DMS 273 treated with DMSO at 0.1 percent for 48 hours (cell line): ENCODE measurements at regions not wholly inside any gene's neighbourhood (a gene's known extent, or its start where the extent isn't known, plus 50 kb on each side); places are given as distances from the start of the nearest gene placed in this dataset.
"Not testable (repeated sequence)": the region's sequence is repeated elsewhere in the genome, so short reads cannot be mapped to it uniquely, and the experiment has no call there.

Source experiments
- DNase-seq: peaks from one replicate; lab custom pipeline; 2025; lab: John Stamatoyannopoulos, UW

DNA sequence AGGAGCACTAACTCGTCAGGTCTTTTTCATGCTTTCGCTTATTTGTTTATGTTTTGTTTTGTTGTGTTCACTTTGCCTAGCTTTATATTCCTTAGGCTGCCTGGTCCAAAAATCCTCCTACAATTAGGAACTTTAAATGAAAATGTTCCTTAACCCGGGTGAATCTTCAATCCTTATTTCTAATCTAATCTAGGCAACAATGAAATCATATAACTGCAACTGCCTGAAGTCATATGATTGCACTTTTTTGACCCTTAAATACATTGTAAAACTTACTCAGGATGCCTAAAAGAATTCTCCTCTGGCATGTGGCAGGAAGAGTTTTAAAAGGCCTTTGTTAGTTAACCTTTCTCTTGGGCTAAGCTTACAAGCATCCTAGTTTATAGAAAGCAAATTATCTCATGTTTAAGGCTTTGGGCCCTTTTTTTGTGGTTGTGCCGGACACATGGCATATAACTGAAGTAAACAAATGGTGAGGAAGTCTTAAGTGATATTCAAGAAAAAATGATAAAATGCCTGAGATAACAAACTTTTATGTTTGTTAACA is 279.4 kb downstream of the FAT4 start:
- no peak for DNase-seq

DNA sequence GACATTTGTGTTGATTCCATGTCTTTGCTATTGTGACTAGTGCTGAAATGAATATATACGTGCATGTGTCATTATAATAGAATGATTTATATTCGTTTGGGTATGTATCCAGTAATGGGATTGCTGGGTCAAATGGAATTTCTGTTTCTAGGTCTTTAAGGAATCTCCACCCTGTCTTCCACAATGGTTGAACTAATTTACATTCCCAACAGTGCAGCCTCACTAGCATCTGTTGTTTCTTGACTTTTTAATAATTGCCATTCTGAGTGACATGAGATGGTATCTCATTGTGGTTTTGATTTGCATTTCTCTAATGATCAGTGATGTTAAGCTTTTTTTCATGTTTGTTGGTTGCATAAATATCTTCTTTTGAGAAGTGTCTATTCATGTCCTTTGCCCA is 291.2 kb downstream of the FAT4 start:
- not testable (repeated sequence) for DNase-seq

DNA sequence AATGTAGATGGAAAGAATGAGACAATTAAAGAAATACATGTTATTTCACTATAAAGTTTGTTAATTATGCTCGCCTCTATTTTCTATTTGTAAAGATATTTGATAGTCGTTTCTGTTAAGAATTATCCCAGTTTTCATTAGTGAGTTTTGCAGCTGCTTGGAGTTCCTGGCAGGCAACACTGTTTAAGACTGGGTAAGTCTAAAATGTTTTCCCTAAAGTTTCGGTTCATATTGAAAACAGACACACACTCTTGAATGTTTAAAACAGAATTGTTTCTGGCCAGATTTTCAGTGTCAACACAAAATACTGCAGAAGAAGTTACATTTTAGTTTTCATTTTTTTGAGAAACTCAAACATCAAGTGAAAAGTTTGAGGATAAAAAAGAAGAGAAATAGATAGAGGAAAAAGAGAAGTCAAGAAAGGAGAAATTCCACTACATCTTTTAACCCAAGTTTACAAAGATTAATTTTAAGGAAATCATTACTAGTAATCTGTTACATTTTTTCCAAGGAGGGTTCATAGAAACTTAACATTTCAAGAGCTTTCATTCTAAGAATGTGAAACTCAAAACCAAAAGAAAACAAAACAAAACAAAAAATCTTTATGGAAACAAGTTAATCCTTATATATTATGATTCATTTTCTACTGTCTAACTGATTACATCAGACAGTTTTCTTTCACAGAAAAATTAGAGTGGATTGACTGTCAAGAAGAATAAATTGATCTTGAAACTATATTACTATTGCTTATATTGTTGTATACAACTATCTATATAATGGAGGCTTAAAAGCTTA is 305.5 kb downstream of the FAT4 start:
- DNase-seq = no peak

DNA sequence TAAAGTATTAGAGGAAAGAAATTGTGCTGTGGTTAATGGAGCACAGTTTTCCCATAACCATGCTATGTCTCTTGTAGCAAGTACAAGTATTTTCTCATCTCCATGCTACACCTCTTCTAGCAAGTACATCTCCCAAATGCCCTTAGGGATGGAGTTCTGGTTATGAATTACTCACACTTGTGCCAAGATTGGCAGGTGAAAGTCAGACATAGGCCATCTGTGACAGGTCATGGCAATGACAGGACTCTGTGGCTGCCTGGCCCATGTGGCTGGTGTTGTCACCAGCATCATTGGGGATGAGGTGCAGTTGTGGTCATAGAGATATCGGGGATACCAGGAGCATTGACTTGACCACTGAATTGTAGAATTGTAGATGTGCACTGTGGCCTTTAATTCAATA is 310.2 kb downstream of the FAT4 start:
- no peak for DNase-seq

DNA sequence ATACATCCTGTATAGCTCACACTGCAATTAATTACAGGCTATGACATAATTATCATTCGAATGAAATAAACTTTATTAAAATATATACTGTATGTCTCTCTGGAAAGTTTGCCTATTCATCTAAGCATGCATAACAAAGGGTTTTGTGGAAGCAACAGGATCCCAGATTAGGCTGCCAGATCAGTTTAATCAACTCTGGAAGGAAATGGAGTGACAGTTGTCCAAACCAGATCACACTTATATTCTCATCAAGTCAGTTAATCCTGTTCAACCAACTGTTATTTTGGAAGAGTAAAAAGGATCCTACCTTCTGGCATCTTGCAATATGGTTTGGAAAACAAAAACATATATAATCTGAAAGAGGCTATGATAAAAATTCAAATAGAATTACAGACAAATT is 312.2 kb downstream of the FAT4 start:
- DNase-seq = no peak

DNA sequence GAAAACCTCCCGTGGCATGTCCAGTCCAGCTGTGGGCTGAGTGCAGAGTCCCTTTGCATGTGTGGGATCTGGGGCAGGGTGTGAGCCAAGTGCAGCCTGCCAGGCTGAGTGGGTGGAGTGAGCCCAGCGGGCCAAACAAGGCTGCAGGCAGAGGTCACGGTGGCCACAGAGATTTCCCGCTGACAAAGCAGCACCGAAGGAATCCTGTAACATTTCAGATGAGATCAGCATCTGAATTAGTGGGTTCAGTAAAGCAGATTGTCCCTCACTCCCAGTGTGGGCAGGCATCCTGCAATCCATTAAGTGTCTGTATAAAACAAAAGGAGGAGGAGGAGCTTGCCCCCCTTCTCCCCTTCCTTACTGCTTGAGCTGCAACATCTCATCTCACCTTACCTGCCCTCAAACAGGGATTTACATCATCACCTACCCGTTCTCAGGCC is 324.4 kb downstream of the FAT4 start:
- DNase-seq = no peak

DNA sequence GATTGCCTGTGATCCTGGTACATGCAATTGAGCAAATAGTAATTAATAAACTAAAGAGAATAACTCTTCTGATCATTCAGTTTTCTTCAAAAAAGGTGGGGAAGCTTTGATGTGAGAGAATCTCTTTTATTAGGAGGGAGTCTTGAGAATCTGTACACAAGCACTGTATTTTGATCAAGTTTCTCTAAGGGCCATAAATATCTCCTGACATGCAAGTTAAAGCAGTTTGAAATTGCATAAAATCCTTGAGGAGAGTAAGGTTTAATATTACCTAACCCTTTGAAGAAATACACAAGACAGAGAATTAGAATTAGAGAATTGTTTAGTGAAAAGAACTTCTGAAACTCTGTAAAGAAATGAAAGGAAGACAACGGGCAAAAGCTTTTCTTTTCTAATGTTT is 326.9 kb downstream of the FAT4 start:
- DNase-seq = no peak

DNA sequence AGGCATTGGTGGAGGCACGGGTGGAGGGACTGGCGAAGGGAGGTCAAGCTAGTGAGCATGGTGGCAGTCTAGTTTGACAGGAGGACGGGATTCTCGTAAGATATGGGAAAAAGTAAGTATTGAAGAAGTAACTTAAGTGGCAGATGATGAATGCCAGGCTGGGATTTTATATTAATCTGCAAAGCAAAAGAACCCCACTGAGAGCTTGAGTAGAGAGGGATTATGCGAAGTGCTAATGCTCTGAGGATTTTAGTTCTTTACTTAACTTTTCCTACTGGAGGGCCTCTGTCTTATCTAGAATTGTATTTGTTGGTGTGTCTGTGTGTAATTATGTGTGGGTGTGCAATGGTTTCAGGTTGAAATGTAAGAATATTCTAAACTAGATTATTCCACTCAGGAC is 327.9 kb downstream of the FAT4 start:
- no peak for DNase-seq

DNA sequence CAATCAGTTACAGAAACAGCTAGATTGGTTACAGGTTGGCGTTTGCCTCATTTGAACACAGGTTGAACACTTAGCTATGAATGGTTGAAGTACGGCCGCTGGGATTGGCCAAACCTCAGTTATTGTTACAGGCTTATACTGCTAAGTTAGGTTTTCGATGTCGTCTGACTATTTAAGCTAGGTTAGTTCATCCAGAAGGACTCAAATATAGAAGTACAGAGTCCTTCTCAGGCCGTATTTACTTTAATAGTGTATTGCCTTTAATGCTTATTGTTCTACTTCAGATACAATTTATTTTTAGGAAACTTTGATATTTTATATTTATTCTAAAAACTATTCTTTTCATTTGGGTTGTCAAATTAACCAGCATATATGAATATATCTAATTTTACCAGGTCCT is 334.7 kb downstream of the FAT4 start:
- DNase-seq = no peak

DNA sequence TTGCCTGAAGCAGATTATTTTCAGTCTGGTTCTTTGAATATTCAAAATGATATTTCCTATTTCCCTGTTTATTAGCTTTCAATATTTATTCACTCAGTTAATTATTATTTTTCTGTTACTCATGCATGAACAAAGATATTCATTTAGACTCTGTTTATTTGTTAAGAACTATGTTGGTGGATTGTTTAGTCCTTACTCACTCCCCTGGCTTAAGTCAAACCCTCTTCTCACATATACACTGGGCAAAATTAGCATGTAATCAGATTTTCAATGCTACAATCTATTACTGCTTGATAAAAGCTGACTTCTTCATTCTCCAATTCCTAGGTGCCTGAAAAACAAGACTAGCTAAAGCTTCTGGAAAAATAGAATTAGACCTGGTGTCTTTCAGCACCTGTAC is 335.8 kb downstream of the FAT4 start:
- DNase-seq = no peak

DNA sequence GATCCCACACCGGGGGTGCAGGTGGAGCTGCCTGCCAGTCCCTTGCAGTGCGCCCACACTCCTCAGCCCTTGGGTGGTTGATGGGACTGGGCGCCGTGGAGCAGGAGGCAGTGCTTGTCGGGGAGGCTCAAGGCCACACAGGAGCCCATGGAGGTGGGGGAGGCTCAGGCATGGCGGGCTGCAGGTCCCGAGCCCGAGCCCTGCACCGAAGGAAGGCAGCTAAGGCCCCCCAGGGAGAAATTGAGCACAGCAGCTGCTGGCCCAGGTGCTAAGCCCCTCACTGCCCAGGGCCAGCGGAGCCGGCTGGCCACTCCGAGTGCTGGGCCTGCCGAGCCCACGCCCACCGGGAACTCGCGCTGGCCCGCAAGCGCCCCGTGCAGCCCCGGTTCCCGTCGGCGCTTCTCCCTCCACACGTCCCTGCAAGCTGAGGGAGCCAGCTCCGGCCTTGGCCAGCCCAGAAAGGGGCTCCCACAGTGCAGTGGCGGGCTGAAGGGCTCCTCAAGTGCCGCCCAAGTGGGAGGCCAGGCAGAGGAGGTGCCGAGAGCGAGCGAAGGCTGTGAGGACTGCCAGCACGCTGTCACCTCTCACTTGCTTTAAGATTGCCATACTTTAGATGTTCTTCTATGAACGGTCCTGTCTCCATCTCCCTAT is 337.1 kb downstream of the FAT4 start:
- DNase-seq = not testable (repeated sequence)

DNA sequence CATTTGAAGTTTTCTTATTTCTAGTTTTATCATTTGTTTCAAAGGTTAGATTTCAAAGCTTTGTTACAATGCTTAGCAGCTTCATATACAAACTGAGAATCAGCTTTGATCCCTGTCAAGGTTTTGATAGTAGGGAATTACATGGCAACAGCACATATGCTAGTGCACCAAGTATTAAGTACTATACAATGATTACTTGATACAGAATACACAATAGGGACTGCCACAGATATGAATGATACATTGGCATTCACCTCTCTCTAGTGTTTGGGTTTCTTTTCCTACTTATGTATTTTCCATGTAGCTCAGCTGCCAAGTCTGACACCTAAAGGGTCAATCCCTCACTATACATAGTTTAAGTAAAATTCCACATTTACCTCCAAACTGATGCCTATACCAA is 344.0 kb downstream of the FAT4 start:
- no peak for DNase-seq

DNA sequence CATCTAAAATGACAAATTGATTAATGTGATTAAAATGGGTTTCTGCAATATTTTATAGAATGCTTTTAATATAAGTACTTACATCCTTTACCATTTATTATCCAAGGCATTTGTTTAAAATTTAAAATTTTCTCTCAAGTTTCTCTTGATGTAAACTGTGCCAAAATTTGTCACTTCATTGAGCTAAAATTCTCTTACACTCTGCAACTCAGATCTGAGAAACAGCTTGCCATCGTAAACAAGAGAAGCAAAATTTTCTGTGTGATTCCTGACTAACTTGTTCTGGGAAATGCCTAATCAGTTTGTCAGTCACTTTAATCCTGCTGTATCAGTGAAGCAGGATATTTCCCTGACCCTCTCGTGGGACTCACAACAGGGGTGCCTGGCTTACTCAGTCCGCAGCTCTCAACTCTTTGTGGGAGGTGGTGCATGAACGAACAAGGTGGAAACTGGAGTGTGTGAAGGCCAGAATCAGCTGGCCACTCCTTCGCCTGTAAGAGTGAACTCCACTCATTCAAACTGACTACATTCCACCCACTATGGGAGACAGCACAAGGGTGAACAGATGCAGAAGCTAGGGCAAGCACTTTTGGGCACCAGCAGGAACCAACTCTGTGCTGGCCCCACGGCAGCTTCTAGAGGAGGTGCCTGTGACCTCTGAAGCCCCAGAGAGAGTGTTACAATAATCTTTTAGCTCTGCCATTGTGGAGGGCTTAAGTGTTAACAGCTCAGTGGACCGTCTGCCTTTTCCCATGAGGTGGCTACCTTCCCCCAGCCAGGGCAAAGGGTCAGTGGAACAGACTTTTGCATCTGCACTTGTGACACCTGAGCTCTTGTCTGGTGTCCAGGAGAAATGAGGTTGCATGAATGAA is 349.4 kb downstream of the FAT4 start:
- DNase-seq = no peak

DNA sequence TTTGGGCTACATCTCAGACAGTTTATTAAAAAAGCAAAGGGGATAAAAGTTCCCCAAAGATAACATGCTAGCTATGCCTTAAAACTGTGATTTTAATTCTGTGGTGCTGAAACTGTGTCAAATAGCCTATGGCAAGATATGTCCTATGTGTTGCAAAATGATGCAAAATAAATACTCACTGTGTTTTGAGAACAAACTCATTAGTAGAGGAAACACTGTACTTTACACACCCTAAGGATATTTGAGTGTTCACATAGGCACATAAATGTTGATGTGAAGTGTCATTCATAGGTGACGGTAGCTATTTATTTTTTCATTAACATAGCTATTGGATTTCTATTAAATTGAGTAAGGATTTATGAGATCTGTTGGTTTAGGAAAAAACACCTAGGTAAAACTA is 351.9 kb downstream of the FAT4 start:
- DNase-seq = no peak

DNA sequence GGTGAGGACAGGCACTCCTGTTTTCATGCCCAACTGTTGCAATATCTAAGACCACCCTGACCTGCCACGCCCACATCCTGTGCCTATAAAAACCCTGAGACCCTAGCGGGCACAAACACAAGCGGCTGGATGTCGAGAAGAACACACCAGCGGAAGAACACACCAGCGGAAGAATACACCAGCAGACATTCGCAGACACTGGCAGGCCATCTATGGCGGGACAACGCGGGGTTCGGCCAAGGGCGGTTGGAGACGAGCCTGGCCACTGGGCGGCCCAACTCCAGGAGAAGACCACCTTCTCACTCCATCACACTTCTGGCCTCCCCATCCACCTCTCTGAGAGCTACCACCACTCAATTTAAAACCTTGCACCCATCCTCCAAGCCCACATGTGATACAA is 361.4 kb downstream of the FAT4 start:
- no peak for DNase-seq

DNA sequence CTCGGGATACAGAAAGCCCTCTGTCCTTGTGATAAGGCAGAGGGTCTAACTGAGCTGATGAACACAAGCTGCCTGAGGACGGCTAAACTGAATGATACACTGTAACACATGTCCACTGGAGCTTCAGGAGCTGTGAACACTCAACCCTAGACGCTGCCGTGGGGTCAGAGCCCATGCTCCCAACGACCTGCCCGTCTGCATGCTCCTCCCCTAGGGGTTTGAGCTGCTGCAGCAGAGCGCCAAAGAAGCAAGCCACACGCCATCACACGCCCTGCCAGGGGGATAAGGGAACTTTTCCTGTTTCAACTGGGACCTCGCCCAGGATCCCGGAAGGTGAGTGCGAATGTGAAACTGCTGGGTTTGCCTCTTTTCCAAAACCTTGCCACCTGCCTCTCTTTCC is 361.8 kb downstream of the FAT4 start:
- DNase-seq = no peak

DNA sequence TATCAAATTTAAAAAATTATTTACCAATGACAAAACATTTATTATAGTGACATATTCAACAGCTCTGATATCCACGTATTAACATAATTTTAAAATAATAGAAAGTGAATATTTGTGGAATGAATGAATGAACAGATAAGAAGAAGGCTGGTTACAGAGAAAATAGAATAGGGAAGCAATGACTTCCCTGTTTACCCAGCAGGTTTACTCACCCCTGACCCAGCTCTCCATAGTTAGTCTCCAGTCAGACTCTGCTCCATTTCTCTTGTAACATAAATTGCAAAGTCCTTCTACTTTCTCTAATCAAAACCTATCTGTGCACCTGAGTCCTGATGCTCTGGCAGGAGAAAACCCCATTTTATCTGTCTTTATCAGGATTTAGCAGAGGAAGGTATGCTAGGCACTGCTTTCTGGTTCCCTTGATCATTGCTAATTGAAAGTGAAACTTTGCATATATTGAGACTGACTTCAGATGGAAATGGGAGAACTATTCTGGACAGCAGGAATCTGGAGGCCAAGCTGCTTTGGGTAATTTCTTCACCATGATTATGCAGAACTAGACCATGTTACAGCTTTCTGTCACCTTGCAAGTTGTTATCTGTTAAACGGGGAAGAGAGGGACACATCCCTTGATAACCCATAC is 363.0 kb downstream of the FAT4 start:
- DNase-seq = no peak

DNA sequence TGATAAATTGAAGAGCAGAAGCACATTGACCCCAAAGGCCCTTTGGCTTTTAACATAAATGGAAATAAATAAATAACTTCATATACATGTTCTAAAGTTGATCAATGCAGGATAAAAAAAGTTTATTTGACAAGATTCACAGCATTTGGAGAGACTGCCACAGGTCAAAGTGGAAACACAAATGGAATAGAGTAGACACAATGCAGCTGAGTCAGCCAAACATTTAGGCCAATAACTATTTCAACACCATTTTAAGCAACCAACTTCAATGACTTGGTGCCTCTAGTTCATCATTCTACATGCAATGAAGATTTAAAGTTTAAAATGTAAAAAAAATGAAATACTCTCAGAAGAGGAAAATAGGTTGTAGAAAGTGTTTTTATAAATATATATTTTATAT is 365.2 kb downstream of the FAT4 start:
- DNase-seq = no peak

DNA sequence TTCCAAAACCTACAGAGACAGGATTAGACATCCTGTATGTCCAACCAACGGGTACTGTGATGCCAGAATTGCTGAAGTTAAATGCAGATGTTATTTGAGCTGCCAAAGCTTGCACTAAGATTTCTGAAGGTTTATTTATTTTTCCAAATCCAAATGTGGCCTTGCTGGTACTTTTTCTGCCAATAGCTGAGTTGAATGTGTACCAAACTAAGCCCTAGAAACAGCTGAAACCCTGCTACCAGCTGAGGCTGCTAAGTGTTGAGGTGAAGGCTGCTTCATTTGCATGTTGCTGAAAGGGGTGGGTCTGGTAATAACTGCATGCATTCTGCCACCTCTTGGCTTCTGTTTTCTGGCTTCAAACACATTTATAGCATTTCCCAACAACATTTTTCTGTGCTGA is 366.5 kb downstream of the FAT4 start:
- no peak for DNase-seq

DNA sequence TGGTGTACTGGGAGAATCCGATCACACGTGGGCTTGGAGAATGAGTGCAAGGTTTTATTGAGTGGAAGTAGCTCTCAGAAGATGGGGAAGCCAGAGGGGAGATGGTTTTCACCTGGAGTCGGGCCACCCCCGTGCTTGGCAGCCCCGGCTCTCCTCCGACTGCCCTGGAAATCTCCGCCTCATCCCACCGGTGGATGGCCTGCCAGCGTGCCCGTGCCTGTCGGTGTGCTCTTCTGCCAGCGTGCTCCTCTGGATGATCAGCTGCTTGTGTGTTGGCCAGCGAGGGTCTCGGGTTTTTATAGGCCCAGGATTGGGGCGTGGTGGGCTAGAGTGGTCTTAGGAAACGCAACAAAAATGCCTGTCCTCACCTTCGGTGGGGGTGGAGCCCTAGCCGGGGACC is 368.0 kb downstream of the FAT4 start:
- DNase-seq = no peak

DNA sequence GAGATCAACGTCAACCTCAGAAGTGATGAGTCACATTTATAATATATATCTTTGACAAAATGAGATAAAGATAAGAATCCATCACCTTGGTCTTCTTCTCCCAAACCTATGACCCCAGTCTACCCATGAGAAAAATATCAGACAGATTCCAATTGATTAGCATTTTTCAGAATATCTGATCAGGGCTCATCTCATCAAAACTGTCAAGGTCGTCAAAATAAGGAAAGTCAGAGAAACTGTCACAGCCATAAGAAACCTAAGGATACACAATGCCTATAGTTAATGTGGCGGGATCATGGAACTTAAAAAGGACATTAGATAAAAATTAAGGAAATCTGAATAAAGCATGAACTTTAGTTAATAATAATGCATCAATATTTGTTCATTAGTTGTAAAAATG is 374.1 kb downstream of the FAT4 start:
- DNase-seq = no peak

DNA sequence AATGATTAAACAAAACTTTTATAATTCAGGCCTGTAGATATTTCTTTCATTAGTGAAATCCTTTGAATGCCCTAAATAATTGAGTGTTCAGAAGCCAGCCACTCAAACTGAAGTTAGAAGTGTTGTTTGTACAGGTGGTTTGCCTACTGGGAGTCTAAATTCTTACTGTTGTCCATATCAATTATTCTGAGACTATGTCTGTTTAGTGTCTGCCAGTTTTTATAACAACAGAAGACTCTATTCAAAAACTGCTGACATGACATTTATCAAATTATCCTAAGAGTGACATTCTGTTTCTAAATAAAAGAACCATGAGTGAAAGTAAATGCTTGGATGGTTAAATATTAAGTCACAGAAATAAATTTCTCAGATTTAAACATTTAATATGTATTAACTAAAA is 375.1 kb downstream of the FAT4 start:
- no peak for DNase-seq
